Subcutaneous abdominal adipose tissue (tissue), 5 donors: ENCODE measurements at regions not wholly inside any gene's neighbourhood (a gene's known extent, or its start where the extent isn't known, plus 50 kb on each side); places are given as distances from the start of the nearest gene placed in this dataset.

ENCODE experiments used
- H3K27ac ChIP-seq: one replicate; pipeline ENCODE4 v1.7.0; 2013; ENCODE audit warnings: low read depth, mild to moderate bottlenecking, inconsistent platforms, low read length, moderate library complexity
- H3K27me3 ChIP-seq, 5 donors: one replicate each; pipeline ENCODE4 v1.7.0; 2013; ENCODE audit warnings: low read length in 5 of 5, inconsistent platforms in 1 of 5; ENCODE audit not compliant: control insufficient read depth in 5 of 5, insufficient read depth in 4 of 5
- H3K36me3 ChIP-seq, 5 donors: one replicate each; pipeline ENCODE4 v1.7.0; 2013; ENCODE audit warnings: low read length in 5 of 5; ENCODE audit not compliant: control insufficient read depth in 5 of 5, insufficient read depth in 5 of 5
- H3K4me1 ChIP-seq, 5 donors: one replicate each; pipeline ENCODE4 v1.7.0; 2013; ENCODE audit warnings: low read length in 5 of 5, mild to moderate bottlenecking in 3 of 5, moderate library complexity in 1 of 5; ENCODE audit not compliant: control insufficient read depth in 5 of 5, insufficient read depth in 5 of 5
- H3K4me3 ChIP-seq, 5 donors: one replicate each; pipeline ENCODE4 v1.7.0; 2013; ENCODE audit warnings: low read length in 5 of 5, low read depth in 1 of 5
- H3K9ac ChIP-seq, 5 donors: one replicate each; pipeline ENCODE4 v1.7.0; 2013; ENCODE audit warnings: low read length in 5 of 5, mild to moderate bottlenecking in 4 of 5, moderate library complexity in 3 of 5
- H3K9me3 ChIP-seq, 5 donors: one replicate each; pipeline ENCODE4 v1.7.0; 2013; ENCODE audit warnings: low read length in 5 of 5; ENCODE audit not compliant: control insufficient read depth in 5 of 5
- donor health status: healthy.
- donor health status: healthy.
- donor health status: healthy.
- donor health status: healthy.
- donor health status: healthy.

- peaks cover 0 to 19% (median 9%) of the 10 kb centered on the region in 5 donors for H3K4me1 ChIP-seq
- no peaks in the 10 kb centered on the region for H3K9me3 ChIP-seq
- no peak overlapping the region for H3K9ac ChIP-seq
- H3K4me3 ChIP-seq, result no peak overlapping the region
- no peak overlapping the region for H3K27ac ChIP-seq
- H3K27me3 ChIP-seq, result no peaks in the 10 kb centered on the region
- no peaks in the 10 kb centered on the region for H3K36me3 ChIP-seq
Observed at GRCh38 chr1:234687011-234687410, 77.0 kb upstream of the IRF2BP2 start.

GRCh38 chr1:234686035-234686434 is 76.1 kb upstream of the IRF2BP2 start:
- Histone ChIP-seq H3K27ac (no peak overlapping the region), H3K36me3 (no peaks in the 10 kb centered on the region), H3K4me1 (peaks cover 0 to 19% (median 9%) of the 10 kb centered on the region in 5 donors), H3K4me3 (no peak overlapping the region), H3K9ac (no peak overlapping the region), H3K27me3 (no peaks in the 10 kb centered on the region), H3K9me3 (no peaks in the 10 kb centered on the region)

DNA sequence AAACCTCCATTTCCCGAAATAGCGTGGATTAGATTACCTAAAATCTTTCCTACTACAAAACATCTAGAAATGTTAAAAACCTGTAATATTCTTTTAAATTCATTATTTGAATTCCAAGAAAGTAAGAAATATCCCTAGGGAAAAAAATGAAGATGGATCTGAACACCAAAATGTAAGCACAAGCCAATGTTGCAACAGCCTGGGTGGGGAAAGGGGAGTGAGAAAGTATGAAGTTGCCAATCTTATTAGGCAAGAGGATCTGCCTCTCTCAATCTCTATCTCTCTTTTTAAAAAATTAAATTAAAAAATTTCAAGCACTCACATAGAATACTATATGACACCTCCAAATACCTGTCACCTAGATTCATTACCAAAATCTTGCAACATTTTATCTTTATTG is 74.9 kb upstream of the IRF2BP2 start:
- Histone ChIP-seq H3K9ac (peak overlapping the region in 1 of 5 donors; percentile 43), H3K27ac (peak overlapping the region; percentile 71), H3K4me1 (peaks cover 0 to 19% (median 9%) of the 10 kb centered on the region in 5 donors), H3K9me3 (no peaks in the 10 kb centered on the region), H3K36me3 (no peaks in the 10 kb centered on the region), H3K4me3 (no peak overlapping the region), H3K27me3 (no peaks in the 10 kb centered on the region)

GRCh38 chr1:234683861-234684632 is 74.1 kb upstream of the IRF2BP2 start:
- H3K27ac ChIP-seq, result peak overlapping the region; percentile 71
- no peaks in the 10 kb centered on the region for H3K27me3 ChIP-seq
- peak overlapping the region in 2 of 5 donors; percentile 43 to 50 for H3K9ac ChIP-seq
- H3K36me3 ChIP-seq, result no peaks in the 10 kb centered on the region
- H3K4me1 ChIP-seq, result peaks cover 0 to 19% (median 9%) of the 10 kb centered on the region in 5 donors
- H3K4me3 ChIP-seq, result no peak overlapping the region
- H3K9me3 ChIP-seq, result no peaks in the 10 kb centered on the region

GRCh38 chr1:234683127-234683860 is 73.3 kb upstream of the IRF2BP2 start:
- Histone ChIP-seq H3K4me1 (peaks cover 0 to 19% (median 9%) of the 10 kb centered on the region in 5 donors), H3K27ac (peak overlapping the region; percentile 71)

GRCh38 chr1:234681990-234682389 is 72.0 kb upstream of the IRF2BP2 start:
- H3K27me3 ChIP-seq, result no peaks in the 10 kb centered on the region
- no peak overlapping the region for H3K27ac ChIP-seq
- no peaks in the 10 kb centered on the region for H3K9me3 ChIP-seq
- H3K4me3 ChIP-seq, result no peak overlapping the region
- no peak overlapping the region for H3K9ac ChIP-seq
- H3K4me1 ChIP-seq, result peaks cover 0 to 19% (median 9%) of the 10 kb centered on the region in 5 donors
- H3K36me3 ChIP-seq, result no peaks in the 10 kb centered on the region

More at GRCh38 chr1:234683127-234683860, 73.3 kb upstream of the IRF2BP2 start:
- no peaks in the 10 kb centered on the region for H3K36me3 ChIP-seq
- peak overlapping the region in 2 of 5 donors; percentile 35 to 50 for H3K9ac ChIP-seq
- H3K4me3 ChIP-seq, result no peak overlapping the region
- H3K9me3 ChIP-seq, result no peaks in the 10 kb centered on the region
- H3K27me3 ChIP-seq, result no peaks in the 10 kb centered on the region

DNA sequence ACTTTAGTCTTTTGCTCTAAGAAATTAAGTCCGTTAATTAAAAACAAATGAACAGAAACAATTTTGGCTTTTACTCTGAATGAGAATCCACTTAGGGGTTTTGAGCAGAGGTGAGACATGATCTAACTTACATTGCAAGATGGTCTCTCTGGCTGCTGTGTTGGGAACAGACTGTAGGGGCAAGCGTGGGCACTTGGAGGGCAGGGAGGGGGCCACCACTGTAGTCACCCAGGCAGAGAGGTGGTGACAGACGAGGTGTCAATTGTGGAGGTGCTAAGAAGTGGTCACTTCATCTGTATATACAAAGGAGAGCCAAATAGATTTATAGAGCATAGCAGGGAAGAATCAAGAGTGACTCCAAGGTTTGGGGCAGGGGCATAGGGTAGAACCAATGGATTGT is 71.1 kb upstream of the IRF2BP2 start:
- Histone ChIP-seq H3K4me3 (no peak overlapping the region), H3K9ac (no peak overlapping the region), H3K27me3 (no peaks in the 10 kb centered on the region), H3K9me3 (no peaks in the 10 kb centered on the region), H3K36me3 (no peaks in the 10 kb centered on the region), H3K27ac (no peak overlapping the region), H3K4me1 (peaks cover 0 to 24% (median 14%) of the 10 kb centered on the region in 5 donors)

DNA sequence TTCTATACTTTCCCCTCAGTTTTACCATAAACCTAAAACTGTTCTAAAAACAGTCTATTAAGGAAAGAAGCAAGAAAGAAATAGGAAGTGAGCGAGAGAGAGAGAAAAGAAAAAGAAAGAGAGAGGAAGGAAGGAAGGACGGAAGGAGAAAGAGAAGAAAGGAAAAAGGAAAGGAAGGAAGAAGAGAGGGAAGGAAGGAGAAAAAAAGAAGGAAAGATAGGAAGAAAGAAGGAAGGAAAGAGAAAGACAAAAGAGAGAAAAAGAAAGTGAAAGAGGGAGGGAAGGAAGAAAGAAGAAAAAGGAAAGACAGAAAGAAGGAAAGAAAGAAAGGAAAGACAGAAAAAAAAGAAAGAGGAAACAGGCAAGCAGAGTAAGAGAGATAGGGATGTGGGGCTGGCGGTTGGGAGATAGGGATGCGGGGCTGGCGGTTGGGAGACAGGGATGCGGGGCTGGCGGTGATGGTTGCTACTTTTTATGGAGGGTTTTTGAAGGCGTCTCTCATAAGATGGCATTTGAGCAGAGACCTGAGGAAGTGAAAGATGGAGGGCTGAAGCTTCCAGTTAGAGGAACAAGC is 70.4 kb upstream of the IRF2BP2 start:
- Histone ChIP-seq H3K27me3 (no peaks in the 10 kb centered on the region), H3K9me3 (no peaks in the 10 kb centered on the region), H3K36me3 (no peaks in the 10 kb centered on the region), H3K9ac (no peak overlapping the region), H3K4me1 (peaks cover 0 to 28% (median 20%) of the 10 kb centered on the region in 5 donors), H3K4me3 (no peak overlapping the region), H3K27ac (no peak overlapping the region)

DNA sequence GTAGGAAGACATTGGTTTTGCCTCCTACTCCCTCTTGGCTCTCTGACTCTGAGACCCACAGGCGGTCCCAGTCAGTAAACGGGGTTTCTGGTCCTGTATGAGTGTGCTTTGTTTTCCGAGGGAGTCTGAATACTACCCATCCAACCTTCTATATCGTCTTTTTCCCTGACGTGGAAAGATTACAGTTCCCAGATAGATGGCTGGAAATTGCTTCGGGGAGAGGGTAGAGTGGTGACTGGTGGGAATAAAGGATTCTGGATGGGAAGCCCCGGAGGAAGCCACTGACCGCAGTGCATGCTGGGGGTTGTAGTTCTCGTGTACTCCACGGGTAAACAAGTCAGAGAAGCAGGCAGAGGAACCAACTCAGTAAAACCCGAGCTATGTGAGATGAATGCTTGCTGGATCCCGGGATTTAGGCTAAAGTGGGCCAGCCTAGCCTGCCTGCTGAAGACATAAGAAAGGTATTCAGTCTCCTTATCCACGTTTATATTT is 66.2 kb upstream of the IRF2BP2 start:
- Histone ChIP-seq H3K36me3 (no peaks in the 10 kb centered on the region), H3K9me3 (no peaks in the 10 kb centered on the region), H3K4me1 (peaks cover 0 to 11% (median 10%) of the 10 kb centered on the region in 5 donors), H3K4me3 (peak overlapping the region; percentile 60 to 76 (median 64)), H3K27me3 (no peaks in the 10 kb centered on the region), H3K9ac (peak overlapping the region; percentile 23 to 72 (median 56)), H3K27ac (no peak overlapping the region)
